GM12878 (cell line): ENCODE measurements at regions not wholly inside any gene's neighbourhood (a gene's known extent, or its start where the extent isn't known, plus 50 kb on each side); places are given as distances from the start of the nearest gene placed in this dataset.

Source experiments
- ATAC-seq: fragments of 200-7000 bp; cut with Tn5 transposase; 3 replicates; pipeline ENCODE4 v1.9.1; 2020; ENCODE audit warnings: mild to moderate bottlenecking, moderate library complexity
- BruUV-seq: library from RNA; stranded (reverse); fragments of 400-500 nt; replicated peaks from 2 replicates; lab custom pipeline; 2021; lab: Mats Ljungman, UMichigan
- CTCF ChIA-PET: fragments of 300-600 bp; sonication (Branson Sonifier 250); formaldehyde crosslinking; extraction: SDS; loops from one replicate; lab custom pipeline; 2021; ENCODE audit warnings: inconsistent platforms; lab: Yijun Ruan, JAX
- POLR2A ChIA-PET: fragments of 350-600 bp; formaldehyde crosslinking; extraction: SDS; loops from one replicate; lab custom pipeline; 2021; ENCODE audit warnings: inconsistent platforms; lab: Charles Lee
- RAD21 ChIA-PET: fragments of 300-600 bp; sonication (Branson Sonifier 250); formaldehyde crosslinking; loops from one replicate; lab custom pipeline; 2023; ENCODE audit warnings: antibody characterized with exemption; ENCODE audit not compliant: unreplicated experiment; lab: Charles Lee
- SMC1A ChIA-PET: fragments of 300-600 bp; sonication (Branson Sonifier 250); formaldehyde crosslinking; loops from one replicate; lab custom pipeline; 2023; ENCODE audit not compliant: unreplicated experiment, uncharacterized antibody; lab: Charles Lee
- DNase-seq: peaks from one replicate; pipeline ENCODE4 v3.0.0-alpha.2; 2011; ENCODE audit warnings: low read depth, low spot score
- FAIRE-seq: peaks from 3 replicates; lab custom pipeline; 2011; peaks lifted over from hg19 to GRCh38; lab: Jason Lieb, UNC
- H2AFZ ChIP-seq: 2 replicates; pipeline ENCODE4 v1.6.0; 2011; ENCODE audit warnings: low read depth, low read length, control low read depth; ENCODE audit not compliant: control insufficient read depth
- H3K27ac ChIP-seq: 2 replicates; pipeline ENCODE4 v1.5.1; 2011; ENCODE audit warnings: control low read depth; ENCODE audit not compliant: control insufficient read depth, insufficient read depth
- H3K27me3 ChIP-seq, 2 experiments: replicated peaks in 1 of 2; 2 replicates each; pipeline versions ENCODE4 v1.6.0 to v1.6.1; 2011; ENCODE audit warnings: low read length in 1 of 2; ENCODE audit not compliant: control insufficient read depth in 2 of 2, insufficient read depth in 2 of 2
- H3K36me3 ChIP-seq, 2 experiments: 2 replicates each; pipeline ENCODE4 v1.5.1; 2011; ENCODE audit warnings: low read length in 1 of 2; ENCODE audit not compliant: control insufficient read depth in 2 of 2, insufficient read depth in 2 of 2
- H3K4me1 ChIP-seq: 2 replicates; pipeline ENCODE4 v1.6.1; 2011; ENCODE audit warnings: mild to moderate bottlenecking, low read length, moderate library complexity, mixed read lengths; ENCODE audit not compliant: control insufficient read depth, insufficient read depth
- H3K4me2 ChIP-seq: 2 replicates; pipeline ENCODE4 v1.6.0; 2011; ENCODE audit warnings: control low read depth; ENCODE audit not compliant: control insufficient read depth, insufficient read depth
- H3K4me3 ChIP-seq: fragments of 200-600 bp; sonication (generic); 2 replicates; pipeline ENCODE4 v1.5.1; 2016
- H3K79me2 ChIP-seq: 2 replicates; pipeline ENCODE4 v1.6.0; 2011; ENCODE audit warnings: low read length; ENCODE audit not compliant: control insufficient read depth, insufficient read depth
- H3K9ac ChIP-seq: 2 replicates; pipeline ENCODE4 v1.8.0; 2011; ENCODE audit warnings: low read length, control low read depth, mixed read lengths; ENCODE audit not compliant: control insufficient read depth, insufficient read depth
- H3K9me3 ChIP-seq: replicated peaks from 3 replicates; pipeline ENCODE4 v1.5.1; 2011; ENCODE audit warnings: mild to moderate bottlenecking, low read length; ENCODE audit not compliant: control insufficient read depth, insufficient read depth
- H4K20me1 ChIP-seq: 2 replicates; pipeline ENCODE4 v1.6.0; 2011; ENCODE audit not compliant: control insufficient read depth, insufficient read depth
- CUX1 ChIP-seq: IDR thresholded peaks from 2 replicates; pipeline ENCODE4 v1.6.1; 2012; ENCODE audit warnings: improper control_type of control experiment, low read depth, low read length; ENCODE audit not compliant: insufficient replicate concordance
- KDM1A ChIP-seq: fragments of 200-600 bp; sonication (generic); IDR thresholded peaks from 2 replicates; pipeline ENCODE4 v1.6.1; 2016; ENCODE audit warnings: borderline replicate concordance
- MEF2A ChIP-seq: IDR thresholded peaks from 2 replicates; pipeline ENCODE4 v1.6.1; 2011; ENCODE audit warnings: low read depth, mild to moderate bottlenecking, low read length, moderate library complexity; ENCODE audit not compliant: insufficient read depth
- MXI1 ChIP-seq: fragments of 150-350 bp; IDR thresholded peaks from 2 replicates; pipeline ENCODE4 v1.6.1; 2011; ENCODE audit warnings: low read depth, mild to moderate bottlenecking, inconsistent platforms, low read length, improper control_type of control experiment
- PKNOX1 ChIP-seq: fragments of 450-650 bp; IDR thresholded peaks from 2 replicates; pipeline ENCODE4 v1.6.1; 2016; ENCODE audit warnings: mild to moderate bottlenecking
- ZNF384 ChIP-seq: IDR thresholded peaks from 2 replicates; pipeline ENCODE4 v1.6.1; 2012; ENCODE audit warnings: low read depth, mild to moderate bottlenecking, low read length, improper control_type of control experiment, borderline replicate concordance
- ZNF687 ChIP-seq: fragments of 450-650 bp; IDR thresholded peaks from 2 replicates; pipeline ENCODE4 v1.6.1; 2017; ENCODE audit warnings: mild to moderate bottlenecking, moderate library complexity
- WGBS: methylation state at CpG from one replicate; pipeline ENCODE4 v1.1.6; 2016; ENCODE audit warnings: low lambda C conversion rate; ENCODE audit not compliant: insufficient replicate concordance, insufficient coverage; ENCODE audit errors: missing lambda C conversion rate; 5-methylcytosine and 5-hydroxymethylcytosine counted together
- in situ Hi-C: fragments of 300-500 bp; cut with MboI; formaldehyde crosslinking; loops from 9 replicates; pipeline ENCODE4 v1.14.3; 2018; ENCODE audit warnings: mixed read lengths
- intact Hi-C: fragments of 100-400 bp; cut with micrococcal nuclease; formaldehyde crosslinking; loops from one replicate; pipeline ENCODE4 v1.14.2; 2022; ENCODE audit not compliant: unreplicated experiment
- TF ChIP-seq, protein P1 (sequence below): IDR thresholded peaks from 2 replicates; pipeline ENCODE4 v1.6.1; 2011; ENCODE audit warnings: borderline replicate concordance, low read depth, mild to moderate bottlenecking, moderate library complexity, low read length; ENCODE audit not compliant: insufficient read depth, poor library complexity, severe bottlenecking
- TF ChIP-seq, protein P2 (sequence below): IDR thresholded peaks from 2 replicates; pipeline ENCODE4 v1.6.1; 2012; ENCODE audit warnings: low read length, inconsistent platforms

GRCh38 chr4:188414441-188414840 is 275.2 kb downstream of the TRIML1 start (continued):
- TF ChIP-seq CUX1, result no peak
- TF ChIP-seq, all 136 proteins: peak for 0

GRCh38 chr4:188417181-188417580 is 277.9 kb downstream of the TRIML1 start:
- 15% methylated on average over 3 of the region's 3 CpGs for WGBS
- Histone ChIP-seq H2AFZ (no peak overlapping the region), H3K4me3 (no peak overlapping the region), H3K4me2 (no peak overlapping the region), H4K20me1 (no peaks in the 10 kb centered on the region), H3K9ac (no peak overlapping the region), H3K27me3 (no peaks in the 10 kb centered on the region), H3K4me1 (no peaks in the 10 kb centered on the region), H3K9me3 (no peaks in the 10 kb centered on the region), H3K27ac (no peak overlapping the region), H3K79me2 (no peaks in the 10 kb centered on the region), H3K36me3 (no peaks in the 10 kb centered on the region)
- SMC1A ChIA-PET, result interaction anchor here (0.7 kb wide), 1 partner anchor 36 kb away, joined by 3 read pairs; no protein-coding TSS in a partner anchor
- intact Hi-C loops, result no loop called here
- FAIRE-seq, result no peak
- DNase-seq, result no peak
- in situ Hi-C loops, result no loop called here
- BruUV-seq, result no TSS peak
- CTCF ChIA-PET, result no interaction called here
- RAD21 ChIA-PET, result no interaction called here
- POLR2A ChIA-PET, result no interaction called here
- no peak for ATAC-seq
- TF ChIP-seq, protein P1, sequence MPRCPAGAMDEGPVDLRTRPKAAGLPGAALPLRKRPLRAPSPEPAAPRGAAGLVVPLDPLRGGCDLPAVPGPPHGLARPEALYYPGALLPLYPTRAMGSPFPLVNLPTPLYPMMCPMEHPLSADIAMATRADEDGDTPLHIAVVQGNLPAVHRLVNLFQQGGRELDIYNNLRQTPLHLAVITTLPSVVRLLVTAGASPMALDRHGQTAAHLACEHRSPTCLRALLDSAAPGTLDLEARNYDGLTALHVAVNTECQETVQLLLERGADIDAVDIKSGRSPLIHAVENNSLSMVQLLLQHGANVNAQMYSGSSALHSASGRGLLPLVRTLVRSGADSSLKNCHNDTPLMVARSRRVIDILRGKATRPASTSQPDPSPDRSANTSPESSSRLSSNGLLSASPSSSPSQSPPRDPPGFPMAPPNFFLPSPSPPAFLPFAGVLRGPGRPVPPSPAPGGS, result no peak
- TF ChIP-seq, protein P2, sequence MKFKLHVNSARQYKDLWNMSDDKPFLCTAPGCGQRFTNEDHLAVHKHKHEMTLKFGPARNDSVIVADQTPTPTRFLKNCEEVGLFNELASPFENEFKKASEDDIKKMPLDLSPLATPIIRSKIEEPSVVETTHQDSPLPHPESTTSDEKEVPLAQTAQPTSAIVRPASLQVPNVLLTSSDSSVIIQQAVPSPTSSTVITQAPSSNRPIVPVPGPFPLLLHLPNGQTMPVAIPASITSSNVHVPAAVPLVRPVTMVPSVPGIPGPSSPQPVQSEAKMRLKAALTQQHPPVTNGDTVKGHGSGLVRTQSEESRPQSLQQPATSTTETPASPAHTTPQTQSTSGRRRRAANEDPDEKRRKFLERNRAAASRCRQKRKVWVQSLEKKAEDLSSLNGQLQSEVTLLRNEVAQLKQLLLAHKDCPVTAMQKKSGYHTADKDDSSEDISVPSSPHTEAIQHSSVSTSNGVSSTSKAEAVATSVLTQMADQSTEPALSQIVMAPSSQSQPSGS, result no peak
- TF ChIP-seq MEF2A (no peak), KDM1A (no peak), MXI1 (no peak), ZNF384 (no peak), PKNOX1 (no peak), ZNF687 (no peak)
